Activated CD8-positive, alpha-beta T cell treated with anti-CD3 and anti-CD28 coated beads for 36 hours (primary cell): ENCODE measurements at regions not wholly inside any gene's neighbourhood (a gene's known extent, or its start where the extent isn't known, plus 50 kb on each side); places are given as distances from the start of the nearest gene placed in this dataset.

Experiments used
- ATAC-seq: fragments of 200-7000 bp; cut with Tn5 transposase; one replicate; pipeline ENCODE4 v1.10.0; 2021; ENCODE audit warnings: mild to moderate bottlenecking, moderate library complexity
- CTCF ChIA-PET: fragments of 350-600 bp; sonication (Branson Sonifier 250); formaldehyde crosslinking; loops from one replicate; lab custom pipeline; 2021; ENCODE audit warnings: antibody characterized with exemption; lab: Charles Lee
- POLR2A ChIA-PET: fragments of 350-600 bp; sonication (Branson Sonifier 250); formaldehyde crosslinking; loops from one replicate; lab custom pipeline; 2021; ENCODE audit warnings: antibody characterized with exemption; lab: Charles Lee
- DNase-seq: peaks from one replicate; pipeline ENCODE4 v3.0.0-alpha.2; 2020
- H3K27ac Mint-ChIP-seq: one replicate; pipeline ENCODE4 v1.8.0; 2021; ENCODE audit warnings: mild to moderate bottlenecking, mixed read lengths
- H3K27me3 Mint-ChIP-seq: one replicate; pipeline ENCODE4 v1.8.0; 2021; ENCODE audit warnings: mixed read lengths
- H3K36me3 Mint-ChIP-seq: one replicate; pipeline ENCODE4 v1.8.0; 2021; ENCODE audit warnings: low read depth, mixed read lengths
- H3K4me1 Mint-ChIP-seq: one replicate; pipeline ENCODE4 v1.8.0; 2021; ENCODE audit warnings: low read depth, mixed read lengths
- H3K4me3 Mint-ChIP-seq: one replicate; pipeline ENCODE4 v1.8.0; 2021; ENCODE audit warnings: mild to moderate bottlenecking, moderate library complexity, mixed read lengths
- H3K9me3 Mint-ChIP-seq: one replicate; pipeline ENCODE4 v1.8.0; 2021; ENCODE audit warnings: mixed read lengths
- intact Hi-C: fragments of 100-400 bp; cut with micrococcal nuclease; formaldehyde crosslinking; loops from one replicate; pipeline ENCODE4 v1.10.0; 2022
- TF ChIP-seq, protein P1 (sequence below): fragments of 200-600 bp; IDR thresholded peaks from one replicate; pipeline ENCODE4 v1.8.0; 2022; ENCODE audit warnings: antibody characterized with exemption, mild to moderate bottlenecking

DNA sequence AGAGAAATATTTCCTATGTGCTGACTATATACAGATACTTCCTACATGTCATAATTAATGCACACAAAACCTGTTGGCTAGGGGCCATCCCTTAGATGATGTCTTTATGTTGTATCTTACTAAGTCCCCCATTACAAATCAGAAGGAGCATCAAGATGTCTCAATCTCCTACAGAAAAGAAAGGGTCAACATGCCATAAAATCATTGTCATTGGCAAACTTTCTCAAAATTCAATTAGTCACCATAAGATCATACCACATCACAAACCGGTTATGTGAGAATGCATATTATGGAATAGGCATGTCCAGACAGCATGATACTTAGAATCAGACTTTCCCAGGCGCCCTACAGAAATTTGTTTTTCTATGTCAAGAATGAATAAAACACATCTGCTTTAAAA lies 175.2 kb upstream of the TET2 start:
- ChIA-PET CTCF (no interaction called here), POLR2A (no interaction called here)
- H3K9me3 Mint-ChIP-seq, result no peaks in the 10 kb centered on the region
- H3K36me3 Mint-ChIP-seq, result no peaks in the 10 kb centered on the region
- intact Hi-C loops, result no loop called here
- DNase-seq, result no peak
- no peak overlapping the region for H3K27ac Mint-ChIP-seq
- no peak for ATAC-seq
- no peak overlapping the region for H3K4me3 Mint-ChIP-seq
- H3K27me3 Mint-ChIP-seq, result no peaks in the 10 kb centered on the region
- TF ChIP-seq, protein P1, sequence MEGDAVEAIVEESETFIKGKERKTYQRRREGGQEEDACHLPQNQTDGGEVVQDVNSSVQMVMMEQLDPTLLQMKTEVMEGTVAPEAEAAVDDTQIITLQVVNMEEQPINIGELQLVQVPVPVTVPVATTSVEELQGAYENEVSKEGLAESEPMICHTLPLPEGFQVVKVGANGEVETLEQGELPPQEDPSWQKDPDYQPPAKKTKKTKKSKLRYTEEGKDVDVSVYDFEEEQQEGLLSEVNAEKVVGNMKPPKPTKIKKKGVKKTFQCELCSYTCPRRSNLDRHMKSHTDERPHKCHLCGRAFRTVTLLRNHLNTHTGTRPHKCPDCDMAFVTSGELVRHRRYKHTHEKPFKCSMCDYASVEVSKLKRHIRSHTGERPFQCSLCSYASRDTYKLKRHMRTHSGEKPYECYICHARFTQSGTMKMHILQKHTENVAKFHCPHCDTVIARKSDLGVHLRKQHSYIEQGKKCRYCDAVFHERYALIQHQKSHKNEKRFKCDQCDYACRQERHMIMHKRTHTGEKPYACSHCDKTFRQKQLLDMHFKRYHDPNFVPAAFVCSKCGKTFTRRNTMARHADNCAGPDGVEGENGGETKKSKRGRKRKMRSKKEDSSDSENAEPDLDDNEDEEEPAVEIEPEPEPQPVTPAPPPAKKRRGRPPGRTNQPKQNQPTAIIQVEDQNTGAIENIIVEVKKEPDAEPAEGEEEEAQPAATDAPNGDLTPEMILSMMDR, result no peak
- peaks cover 7% of the 10 kb centered on the region for H3K4me1 Mint-ChIP-seq

DNA sequence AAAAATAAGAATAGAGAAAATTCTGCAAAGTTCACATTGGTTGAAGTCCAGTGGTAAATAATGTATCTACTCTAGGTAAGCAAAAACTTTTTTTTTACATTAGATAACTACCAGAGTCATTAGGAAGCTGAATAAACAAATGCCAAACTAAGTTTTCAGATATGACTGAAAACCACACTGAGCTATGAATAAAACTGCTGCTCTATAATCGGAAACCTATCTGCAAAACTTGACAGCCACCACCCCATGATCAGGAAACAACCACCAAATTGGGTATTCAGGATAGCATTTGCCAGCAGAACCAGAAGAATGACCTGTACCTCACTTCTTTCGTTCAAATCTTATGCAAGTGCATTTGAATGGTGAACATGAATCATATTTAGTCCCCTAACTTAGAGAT lies 173.0 kb upstream of the TET2 start:
- Mint-ChIP-seq H3K4me1 (no peaks in the 10 kb centered on the region), H3K9me3 (no peaks in the 10 kb centered on the region), H3K27ac (no peak overlapping the region), H3K4me3 (no peak overlapping the region), H3K36me3 (no peaks in the 10 kb centered on the region), H3K27me3 (no peaks in the 10 kb centered on the region)
- no peak for ATAC-seq
- intact Hi-C loops, result no loop called here
- ChIA-PET CTCF (interaction anchor here (0.7 kb wide), 1 partner anchor 113 kb away, joined by 3 read pairs; no protein-coding TSS in a partner anchor), POLR2A (no interaction called here)
- TF ChIP-seq, protein P1, result no peak
- no peak for DNase-seq

DNA sequence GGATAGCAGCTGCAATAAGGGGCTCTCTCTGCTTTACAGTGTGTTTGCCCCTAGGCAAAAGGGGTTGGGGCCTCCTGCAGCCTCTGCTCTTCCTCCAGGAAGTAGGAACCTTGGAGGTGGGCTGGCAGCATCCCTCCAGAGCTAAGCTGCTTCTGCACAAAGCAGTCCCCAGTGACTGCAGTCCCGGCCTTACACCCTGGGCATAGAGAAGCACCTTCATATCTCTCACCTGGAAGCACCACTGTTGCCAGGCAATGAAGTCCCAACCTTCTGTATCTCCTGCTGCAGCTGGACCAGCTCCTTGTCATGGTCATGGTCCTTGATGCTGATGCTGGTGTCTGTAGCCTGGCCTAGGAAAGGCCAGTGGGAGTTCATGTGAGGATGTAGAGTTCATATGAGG lies 171.1 kb upstream of the TET2 start:
- Mint-ChIP-seq H3K4me3 (no peak overlapping the region), H3K9me3 (peaks cover 9% of the 10 kb centered on the region), H3K36me3 (peaks cover 4% of the 10 kb centered on the region), H3K27ac (no peak overlapping the region), H3K4me1 (no peaks in the 10 kb centered on the region), H3K27me3 (no peaks in the 10 kb centered on the region)
- TF ChIP-seq, protein P1, result no peak
- ATAC-seq (no peak), DNase-seq (no peak)
- ChIA-PET POLR2A (interaction anchor here (1.0 kb wide), 1 partner anchor 11 kb away, joined by 3 read pairs; no protein-coding TSS in a partner anchor), CTCF (interaction anchor here (0.7 to 0.9 kb wide), 2 partner anchors 9 to 90 kb away, joined by 3 read pairs; no protein-coding TSS in a partner anchor)
- intact Hi-C loops, result no loop called here

DNA sequence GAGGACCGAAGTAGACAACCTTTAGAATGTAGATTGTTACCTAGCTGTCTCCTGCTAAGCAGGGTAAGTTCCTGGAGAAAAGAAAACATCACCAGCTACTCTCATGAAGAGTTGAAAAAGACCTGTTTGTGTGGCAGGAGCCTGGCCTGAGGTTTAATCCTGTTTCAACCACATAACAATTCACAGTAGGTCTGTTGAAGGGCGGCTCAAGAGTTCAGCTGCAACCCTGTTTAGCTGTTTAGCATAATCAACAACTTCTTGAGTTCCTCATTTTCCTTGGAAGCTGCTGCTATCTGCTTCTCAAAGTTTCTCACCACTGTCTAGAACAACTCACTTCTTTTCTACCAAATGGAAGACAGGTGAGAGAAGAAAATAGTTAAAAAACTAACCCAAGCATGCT lies 170.4 kb upstream of the TET2 start:
- ATAC-seq (no peak), DNase-seq (no peak)
- no peak overlapping the region for H3K4me3 Mint-ChIP-seq
- ChIA-PET POLR2A (no interaction called here), CTCF (interaction anchor here (0.7 to 0.9 kb wide), 2 partner anchors 10 to 91 kb away, joined by 3 read pairs; no protein-coding TSS in a partner anchor)
- H3K4me1 Mint-ChIP-seq, result no peaks in the 10 kb centered on the region
- no peak overlapping the region for H3K27ac Mint-ChIP-seq
- no peaks in the 10 kb centered on the region for H3K27me3 Mint-ChIP-seq
- peaks cover 9% of the 10 kb centered on the region for H3K9me3 Mint-ChIP-seq
- TF ChIP-seq, protein P1, result no peak
- peaks cover 4% of the 10 kb centered on the region for H3K36me3 Mint-ChIP-seq
- intact Hi-C loops, result no loop called here

DNA sequence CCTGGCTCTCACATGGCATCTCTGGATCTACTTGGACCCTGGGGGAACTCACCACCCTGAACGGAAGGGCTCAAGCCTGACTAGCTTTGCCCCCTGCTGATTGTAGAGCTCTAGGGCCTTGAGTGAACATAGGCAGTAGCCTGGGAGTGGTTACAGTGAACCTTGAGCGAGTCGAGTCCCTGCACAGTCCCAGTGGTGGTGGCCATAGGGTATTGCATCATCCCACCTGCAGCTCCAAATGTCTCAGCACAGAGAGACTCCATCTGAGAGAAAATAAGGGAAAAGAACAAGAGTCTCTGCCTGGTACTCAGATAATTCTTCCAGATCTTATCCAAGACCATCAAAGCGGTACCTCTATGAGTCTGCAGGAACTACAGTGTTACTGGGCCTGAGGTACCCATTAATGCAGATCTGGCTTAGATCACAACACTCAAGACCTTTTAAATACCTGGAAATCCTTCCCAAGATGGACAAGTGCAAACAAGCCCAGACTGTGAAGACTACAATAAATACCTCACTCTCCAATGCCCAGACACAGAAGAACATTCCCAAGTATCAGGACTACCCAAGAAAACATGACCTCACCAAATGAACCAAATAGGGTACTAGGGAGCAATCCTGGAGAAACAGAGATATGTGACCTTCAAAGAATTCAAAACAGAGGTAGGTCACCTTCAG lies 167.5 kb upstream of the TET2 start:
- no peak for ATAC-seq
- POLR2A ChIA-PET, result no interaction called here
- H3K9me3 Mint-ChIP-seq, result peaks cover 13% of the 10 kb centered on the region
- H3K27ac Mint-ChIP-seq, result no peak overlapping the region
- intact Hi-C loops, result no loop called here
- peaks cover 4% of the 10 kb centered on the region for H3K36me3 Mint-ChIP-seq
- H3K4me1 Mint-ChIP-seq, result peaks cover 4% of the 10 kb centered on the region
- TF ChIP-seq, protein P1, result no peak
- H3K4me3 Mint-ChIP-seq, result no peak overlapping the region
- CTCF ChIA-PET, result no interaction called here
- H3K27me3 Mint-ChIP-seq, result no peaks in the 10 kb centered on the region
- no peak for DNase-seq
